Vagina (tissue), 2 donors: ENCODE measurements at regions not wholly inside any gene's neighbourhood (a gene's known extent, or its start where the extent isn't known, plus 50 kb on each side); places are given as distances from the start of the nearest gene placed in this dataset.

Source experiments
- DNase-seq, 2 donors: peaks; one replicate each; pipeline ENCODE4 v3.0.0-alpha.2; 2017; ENCODE audit errors: extremely low spot score in 2 of 2
- H3K27ac ChIP-seq: fragments of 200-600 bp; sonication (generic); one replicate; pipeline ENCODE4 v1.5.1; 2019
- H3K27me3 ChIP-seq: fragments of 200-600 bp; sonication (generic); one replicate; pipeline ENCODE4 v1.5.1; 2019
- H3K36me3 ChIP-seq, 2 donors: fragments of 200-600 bp; sonication (generic); one replicate each; pipeline ENCODE4 v1.5.1; 2017 to 2019
- H3K4me1 ChIP-seq: fragments of 200-600 bp; sonication (generic); one replicate; pipeline ENCODE4 v1.5.1; 2019
- H3K4me3 ChIP-seq, 2 donors: fragments of 200-600 bp; sonication (generic); 1 replicate in 1 of 2; 2 replicates in 1 of 2; pipeline ENCODE4 v1.5.1; 2016 to 2019
- H3K9me3 ChIP-seq: fragments of 200-600 bp; sonication (generic); one replicate; pipeline ENCODE4 v1.5.1; 2019
- CTCF ChIP-seq, 3 experiments: fragments of 450-650 bp in 2 of 3; fragments of 200-600 bp in 1 of 3; sonication (generic) in 1 of 3; IDR thresholded peaks; one replicate each; pipeline ENCODE4 v1.5.1; 2017 to 2019; ENCODE audit warnings: antibody characterized with exemption in 3 of 3, mild to moderate bottlenecking in 2 of 3, moderate library complexity in 2 of 3
- POLR2A ChIP-seq, 2 donors: fragments of 450-650 bp; IDR thresholded peaks; one replicate each; pipeline ENCODE4 v1.6.1; 2017; ENCODE audit warnings: antibody characterized with exemption in 2 of 2, mild to moderate bottlenecking in 2 of 2, moderate library complexity in 2 of 2
- POLR2AphosphoS5 ChIP-seq, 2 donors: sonication (generic); formaldehyde crosslinking; IDR thresholded peaks; one replicate each; pipeline ENCODE4 v1.9.0; 2017; ENCODE audit warnings: antibody characterized with exemption in 2 of 2, mild to moderate bottlenecking in 2 of 2, low read depth in 1 of 2; ENCODE audit not compliant: insufficient read depth in 1 of 2
- intact Hi-C: fragments of 100-400 bp; cut with DNase I; formaldehyde crosslinking; loops from one replicate; pipeline ENCODE4 v1.15.1; 2023

GRCh38 chr5:52579391-52579790 is 208.3 kb upstream of the ITGA1 start:
- DNase-seq, result no peak
- no peak overlapping the region for H3K4me3 ChIP-seq
- TF ChIP-seq CTCF (IDR thresholded peaks at IDR 0.05) (no peak), POLR2A (IDR thresholded peaks at IDR 0.05) (no peak), POLR2AphosphoS5 (IDR thresholded peaks at IDR 0.05; ENCODE audit: insufficient read depth in 1 of 2, low read depth in 1 of 2) (no peak)
- H3K27me3 ChIP-seq, result no peaks in the 10 kb centered on the region
- H3K9me3 ChIP-seq, result no peaks in the 10 kb centered on the region
- no peak overlapping the region for H3K27ac ChIP-seq
- intact Hi-C loops, result no loop called here
- no peaks in the 10 kb centered on the region for H3K36me3 ChIP-seq
- no peaks in the 10 kb centered on the region for H3K4me1 ChIP-seq

GRCh38 chr5:52580921-52581320 is 206.8 kb upstream of the ITGA1 start:
- Histone ChIP-seq H3K9me3 (no peaks in the 10 kb centered on the region), H3K36me3 (no peaks in the 10 kb centered on the region), H3K4me1 (no peaks in the 10 kb centered on the region), H3K27ac (no peak overlapping the region), H3K27me3 (no peaks in the 10 kb centered on the region), H3K4me3 (no peak overlapping the region)
- intact Hi-C loops, result no loop called here
- DNase-seq, result no peak
- TF ChIP-seq POLR2A (IDR thresholded peaks at IDR 0.05), result no peak
- TF ChIP-seq CTCF (IDR thresholded peaks at IDR 0.05), result no peak
- TF ChIP-seq POLR2AphosphoS5 (IDR thresholded peaks at IDR 0.05; ENCODE audit: insufficient read depth in 1 of 2, low read depth in 1 of 2), result no peak

- Histone ChIP-seq H3K4me3 (no peak overlapping the region), H3K27ac (no peak overlapping the region), H3K27me3 (no peaks in the 10 kb centered on the region), H3K36me3 (no peaks in the 10 kb centered on the region), H3K4me1 (no peaks in the 10 kb centered on the region), H3K9me3 (no peaks in the 10 kb centered on the region)
- DNase-seq, result no peak
- TF ChIP-seq POLR2AphosphoS5 (IDR thresholded peaks at IDR 0.05; ENCODE audit: insufficient read depth in 1 of 2, low read depth in 1 of 2), result no peak
- TF ChIP-seq CTCF (IDR thresholded peaks at IDR 0.05), result no peak
- no peak for TF ChIP-seq POLR2A (IDR thresholded peaks at IDR 0.05)
- intact Hi-C loops, result no loop called here
Measured at GRCh38 chr5:52582313-52582712, 205.4 kb upstream of the ITGA1 start.

- DNase-seq, result no peak
- H3K36me3 ChIP-seq, result no peaks in the 10 kb centered on the region
- no peaks in the 10 kb centered on the region for H3K4me1 ChIP-seq
- H3K27me3 ChIP-seq, result no peaks in the 10 kb centered on the region
- H3K27ac ChIP-seq, result no peak overlapping the region
- TF ChIP-seq CTCF (IDR thresholded peaks at IDR 0.05) (no peak), POLR2A (IDR thresholded peaks at IDR 0.05) (no peak), POLR2AphosphoS5 (IDR thresholded peaks at IDR 0.05; ENCODE audit: insufficient read depth in 1 of 2, low read depth in 1 of 2) (no peak)
- H3K4me3 ChIP-seq, result no peak overlapping the region
- intact Hi-C loops, result no loop called here
- H3K9me3 ChIP-seq, result no peaks in the 10 kb centered on the region
Measured at GRCh38 chr5:52587131-52587530, 200.6 kb upstream of the ITGA1 start.

- no peaks in the 10 kb centered on the region for H3K36me3 ChIP-seq
- intact Hi-C loops, result no loop called here
- H3K4me3 ChIP-seq, result no peak overlapping the region
- no peaks in the 10 kb centered on the region for H3K27me3 ChIP-seq
- DNase-seq, result no peak
- no peak overlapping the region for H3K27ac ChIP-seq
- no peak for TF ChIP-seq CTCF (IDR thresholded peaks at IDR 0.05)
- TF ChIP-seq POLR2A (IDR thresholded peaks at IDR 0.05), result no peak
- no peak for TF ChIP-seq POLR2AphosphoS5 (IDR thresholded peaks at IDR 0.05; ENCODE audit: insufficient read depth in 1 of 2, low read depth in 1 of 2)
- H3K4me1 ChIP-seq, result no peaks in the 10 kb centered on the region
- no peaks in the 10 kb centered on the region for H3K9me3 ChIP-seq
Measured at GRCh38 chr5:52597625-52598024, 190.1 kb upstream of the ITGA1 start.
